ENCODE measurements at regions not wholly inside any gene's neighbourhood (a gene's known extent, or its start where the extent isn't known, plus 50 kb on each side); places are given as distances from the start of the nearest gene placed in this dataset.

- no peak for DNase-seq (ENCODE audit: low spot score)
- no peak for TF ChIP-seq CTCF (IDR thresholded peaks at IDR 0.05)
- no peak overlapping the region for H3K27ac Mint-ChIP-seq (ENCODE audit: unreplicated experiment)
- H3K27me3 Mint-ChIP-seq (ENCODE audit: low read depth): no peaks in the 10 kb centered on the region
- H3K4me3 Mint-ChIP-seq (ENCODE audit: unreplicated experiment): no peak overlapping the region
- H3K36me3 Mint-ChIP-seq (ENCODE audit: low read depth): no peaks in the 10 kb centered on the region
- H3K4me1 Mint-ChIP-seq (ENCODE audit: low read depth): peaks cover 12% of the 10 kb centered on the region
- H3K9me3 Mint-ChIP-seq (ENCODE audit: low read depth): no peaks in the 10 kb centered on the region
Measured at GRCh38 chr13:67538906-67539305, 308.8 kb upstream of the PCDH9 start.

- H3K4me1 Mint-ChIP-seq (ENCODE audit: low read depth): no peaks in the 10 kb centered on the region
- TF ChIP-seq CTCF (IDR thresholded peaks at IDR 0.05): no peak
- H3K27ac Mint-ChIP-seq (ENCODE audit: unreplicated experiment): no peak overlapping the region
- H3K36me3 Mint-ChIP-seq (ENCODE audit: low read depth): peaks cover 3% of the 10 kb centered on the region
- H3K9me3 Mint-ChIP-seq (ENCODE audit: low read depth): peaks cover 10% of the 10 kb centered on the region
- H3K27me3 Mint-ChIP-seq (ENCODE audit: low read depth): no peaks in the 10 kb centered on the region
- H3K4me3 Mint-ChIP-seq (ENCODE audit: unreplicated experiment): no peak overlapping the region
- no peak for DNase-seq (ENCODE audit: low spot score)
Measured at GRCh38 chr13:67520886-67521285, 290.8 kb upstream of the PCDH9 start.

GRCh38 chr13:67519356-67519755 lies 289.2 kb upstream of the PCDH9 start:
- H3K27ac Mint-ChIP-seq (ENCODE audit: unreplicated experiment): no peak overlapping the region

GRCh38 chr13:67518785-67519184 lies 288.6 kb upstream of the PCDH9 start:
- Mint-ChIP-seq H3K27ac (ENCODE audit: unreplicated experiment) (no peak overlapping the region), H3K9me3 (ENCODE audit: low read depth) (no peaks in the 10 kb centered on the region), H3K4me1 (ENCODE audit: low read depth) (no peaks in the 10 kb centered on the region), H3K27me3 (ENCODE audit: low read depth) (no peaks in the 10 kb centered on the region), H3K4me3 (ENCODE audit: unreplicated experiment) (no peak overlapping the region), H3K36me3 (ENCODE audit: low read depth) (no peaks in the 10 kb centered on the region)
- no peak for DNase-seq (ENCODE audit: low spot score)
- no peak for TF ChIP-seq CTCF (IDR thresholded peaks at IDR 0.05)

More at GRCh38 chr13:67519356-67519755, 289.2 kb upstream of the PCDH9 start:
- no peaks in the 10 kb centered on the region for H3K27me3 Mint-ChIP-seq (ENCODE audit: low read depth)
- TF ChIP-seq CTCF (IDR thresholded peaks at IDR 0.05): no peak
- H3K9me3 Mint-ChIP-seq (ENCODE audit: low read depth): peaks cover 1% of the 10 kb centered on the region
- no peaks in the 10 kb centered on the region for H3K36me3 Mint-ChIP-seq (ENCODE audit: low read depth)
- DNase-seq (ENCODE audit: low spot score): no peak
- H3K4me3 Mint-ChIP-seq (ENCODE audit: unreplicated experiment): no peak overlapping the region
- H3K4me1 Mint-ChIP-seq (ENCODE audit: low read depth): no peaks in the 10 kb centered on the region

- H3K27ac Mint-ChIP-seq (ENCODE audit: unreplicated experiment): no peak overlapping the region
- no peaks in the 10 kb centered on the region for H3K9me3 Mint-ChIP-seq (ENCODE audit: low read depth)
- DNase-seq (ENCODE audit: low spot score): no peak
- no peaks in the 10 kb centered on the region for H3K36me3 Mint-ChIP-seq (ENCODE audit: low read depth)
- no peak overlapping the region for H3K4me3 Mint-ChIP-seq (ENCODE audit: unreplicated experiment)
- no peaks in the 10 kb centered on the region for H3K27me3 Mint-ChIP-seq (ENCODE audit: low read depth)
- no peaks in the 10 kb centered on the region for H3K4me1 Mint-ChIP-seq (ENCODE audit: low read depth)
- TF ChIP-seq CTCF (IDR thresholded peaks at IDR 0.05): no peak
Measured at GRCh38 chr13:67515895-67516294, 285.8 kb upstream of the PCDH9 start.
